ENCODE measurements at regions not wholly inside any gene's neighbourhood (a gene's known extent, or its start where the extent isn't known, plus 50 kb on each side); places are given as distances from the start of the nearest gene placed in this dataset.
A peak's percentile ranks its signal among the peaks of the same experiment; 100 is the strongest.
"Not testable (repeated sequence)": the region's sequence is repeated elsewhere in the genome, so short reads cannot be mapped to it uniquely, and the experiment has no call there.

- TF ChIP-seq SIN3A (conservative IDR thresholded peaks at IDR 0.05 in 1 of 2, IDR thresholded peaks at IDR 0.05 in 1 of 2; ENCODE audit: low read depth in 1 of 2, low read length in 2 of 2) = peak in 1 of 2 experiments; percentile 40; a peak in 1 of 4 replicates
- no peak for TF ChIP-seq USF2 (IDR thresholded peaks at IDR 0.05; ENCODE audit: low read length)
- TF ChIP-seq KDM4A (IDR thresholded peaks at IDR 0.05; ENCODE audit: low read depth, low read length, severe bottlenecking) = peak; percentile 96
- no peak for TF ChIP-seq RFX5 (IDR thresholded peaks at IDR 0.05; ENCODE audit: borderline replicate concordance, low read depth, low read length)
- no peak for TF ChIP-seq SAP30 (IDR thresholded peaks at IDR 0.05; ENCODE audit: insufficient read depth, insufficient replicate concordance, low read length)
These were observed 63.5 kb downstream of the CRYBB2 start (continued) for GRCh38 chr22:25282671-25283561.

- FAIRE-seq = peak; percentile 87
- POLR2A ChIA-PET (ENCODE audit: partially characterized antibody); H3K9me3 ChIP-seq (ENCODE audit: insufficient read depth in 2 of 2, low read depth in 1 of 2, low read length in 1 of 2): not testable (repeated sequence)
These were observed 69.0 kb downstream of the CRYBB2 start for GRCh38 chr22:25288481-25288880.

More at GRCh38 chr22:25288481-25288880, 69.0 kb downstream of the CRYBB2 start:
- not testable (repeated sequence) for H4K91ac ChIP-seq (replicated peaks; ENCODE audit: insufficient read length, low read length); H3K79me2 ChIP-seq (ENCODE audit: control insufficient read depth in 1 of 2, insufficient read depth in 2 of 2, low read length in 2 of 2); H2BK120ac ChIP-seq (replicated peaks; ENCODE audit: low read depth, low read length); H2BK12ac ChIP-seq (ENCODE audit: low read depth, low read length); H2AK5ac ChIP-seq (ENCODE audit: low read depth, low read length); DNase-seq (ENCODE audit: low read depth in 1 of 2, low spot score in 2 of 2); H4K8ac ChIP-seq (ENCODE audit: extremely low read depth, insufficient read depth, low read length); H3K79me1 ChIP-seq (ENCODE audit: low read depth, low read length); H2AFZ ChIP-seq (ENCODE audit: low read length); H3K23me2 ChIP-seq (ENCODE audit: low read depth, low read length); H3K9ac ChIP-seq (replicated peaks in 1 of 4; ENCODE audit: extremely low read depth in 1 of 4, low read depth in 3 of 4, low read length in 3 of 4); H3K36me3 ChIP-seq (ENCODE audit: control insufficient read depth in 2 of 4, insufficient read depth in 4 of 4, low read length in 3 of 4); H3K4ac ChIP-seq (replicated peaks; ENCODE audit: insufficient read length, low read depth, low read length); H4K20me1 ChIP-seq (replicated peaks in 1 of 2; ENCODE audit: control insufficient read depth in 1 of 2, insufficient read depth in 2 of 2, low read length in 2 of 2); H3K4me1 ChIP-seq (replicated peaks in 1 of 4; ENCODE audit: control insufficient read depth in 3 of 4, insufficient read depth in 4 of 4, low read length in 3 of 4); H2BK20ac ChIP-seq (ENCODE audit: low read length); H3K18ac ChIP-seq (ENCODE audit: extremely low read depth, low read length); H3K23ac ChIP-seq (ENCODE audit: insufficient read length); H2BK15ac ChIP-seq (ENCODE audit: low read length); H3K4me3 ChIP-seq (ENCODE audit: extremely low read depth in 1 of 4, insufficient read depth in 2 of 4, low read depth in 3 of 4, low read length in 4 of 4); H3K27me3 ChIP-seq (replicated peaks in 1 of 4; ENCODE audit: control insufficient read depth in 3 of 4, extremely low read depth in 1 of 4, insufficient read depth in 3 of 4, low read length in 3 of 4); H2BK5ac ChIP-seq (ENCODE audit: low read depth, low read length); H3K27ac ChIP-seq (ENCODE audit: low read depth, low read length); H3K56ac ChIP-seq (replicated peaks; ENCODE audit: insufficient read length, low read depth, low read length); H4K5ac ChIP-seq (ENCODE audit: insufficient read length, low read depth, low read length); H3K4me2 ChIP-seq (ENCODE audit: insufficient read depth in 1 of 2, low read depth in 2 of 2, low read length in 2 of 2); H3K14ac ChIP-seq (ENCODE audit: insufficient read length)
- CTCF ChIA-PET (ENCODE audit: partially characterized antibody) = interaction anchor here (1.1 kb wide), 1 partner anchor 44 kb away, joined by 3 read pairs; no protein-coding TSS in a partner anchor
- WGBS, 2 experiments (ENCODE audit: extremely low coverage in 1 of 2, insufficient coverage in 1 of 2, insufficient read length in 1 of 2, insufficient replicate concordance in 2 of 2, low coverage in 1 of 2, low lambda C conversion rate in 2 of 2, missing lambda C conversion rate in 1 of 2) = 89% methylated on average over 2 of the region's 5 CpGs; no CpG with 5 or more reads in 1 of the 2 experiments

Measured in H1 (cell line).